ENCODE measurements at regions not wholly inside any gene's neighbourhood (a gene's known extent, or its start where the extent isn't known, plus 50 kb on each side); places are given as distances from the start of the nearest gene placed in this dataset.

GRCh38 chr12:132439333-132439904 lies 50.5 kb upstream of the FBRSL1 start:
- ATAC-seq (peak; percentile 41), DNase-seq (ENCODE audit: low spot score) (no peak)
- intact Hi-C loops (cut with DNase I), result no loop called here

GRCh38 chr12:132438726-132439125 lies 51.2 kb upstream of the FBRSL1 start:
- intact Hi-C loops (cut with DNase I), result no loop called here
- ATAC-seq (no peak), DNase-seq (ENCODE audit: low spot score) (no peak)

- DNase-seq (ENCODE audit: low spot score) (no peak), ATAC-seq (peak; percentile 20)
- intact Hi-C loops (cut with DNase I), result no loop called here
These were observed 51.8 kb upstream of the FBRSL1 start for GRCh38 chr12:132437943-132438700.

- ATAC-seq (peak; percentile 12), DNase-seq (ENCODE audit: low spot score) (no peak)
- intact Hi-C loops (cut with DNase I), result no loop called here
These were observed 52.6 kb upstream of the FBRSL1 start for GRCh38 chr12:132437252-132437932.

- no peak for ATAC-seq
- intact Hi-C loops (cut with DNase I), result no loop called here
- DNase-seq (ENCODE audit: low spot score), result no peak
These were observed 53.1 kb upstream of the FBRSL1 start for GRCh38 chr12:132436791-132437251.

- DNase-seq (ENCODE audit: low spot score) (no peak), ATAC-seq (no peak)
- intact Hi-C loops (cut with DNase I), result no loop called here
These were observed 54.3 kb upstream of the FBRSL1 start for GRCh38 chr12:132435486-132436187.

- ATAC-seq (no peak), DNase-seq (ENCODE audit: low spot score) (no peak)
- intact Hi-C loops (cut with DNase I), result no loop called here
These were observed 56.1 kb upstream of the FBRSL1 start for GRCh38 chr12:132433641-132434395.

GRCh38 chr12:132432721-132433577 lies 57.0 kb upstream of the FBRSL1 start:
- ATAC-seq, result peak; percentile 62
- intact Hi-C loops (cut with DNase I), result no loop called here

GRCh38 chr12:132432126-132432705 lies 57.7 kb upstream of the FBRSL1 start:
- intact Hi-C loops (cut with DNase I), result no loop called here
- no peak for DNase-seq (ENCODE audit: low spot score)
- no peak for ATAC-seq

More at GRCh38 chr12:132432721-132433577, 57.0 kb upstream of the FBRSL1 start:
- peak; percentile 75 for DNase-seq (ENCODE audit: low spot score)

- no peak for ATAC-seq
- intact Hi-C loops (cut with DNase I), result no loop called here
- DNase-seq (ENCODE audit: low spot score), result no peak
These were observed 58.8 kb upstream of the FBRSL1 start for GRCh38 chr12:132430838-132431774.

GRCh38 chr12:132429946-132430643 lies 59.9 kb upstream of the FBRSL1 start:
- intact Hi-C loops (cut with DNase I), result no loop called here
- ATAC-seq, result peak; percentile 55
- no peak for DNase-seq (ENCODE audit: low spot score)

GRCh38 chr12:132429602-132429945 lies 60.4 kb upstream of the FBRSL1 start:
- peak; percentile 20 for ATAC-seq
- intact Hi-C loops (cut with DNase I), result no loop called here
- no peak for DNase-seq (ENCODE audit: low spot score)

GRCh38 chr12:132428936-132429601 lies 60.9 kb upstream of the FBRSL1 start:
- intact Hi-C loops (cut with DNase I), result no loop called here
- ATAC-seq, result no peak
- DNase-seq (ENCODE audit: low spot score), result no peak

GRCh38 chr12:132427999-132428935 lies 61.7 kb upstream of the FBRSL1 start:
- no peak for DNase-seq (ENCODE audit: low spot score)
- no peak for ATAC-seq
- intact Hi-C loops (cut with DNase I), result no loop called here

Measured in sciatic nerve (tissue), 2 donors.